ENCODE measurements at regions not wholly inside any gene's neighbourhood (a gene's known extent, or its start where the extent isn't known, plus 50 kb on each side); places are given as distances from the start of the nearest gene placed in this dataset.

DNA sequence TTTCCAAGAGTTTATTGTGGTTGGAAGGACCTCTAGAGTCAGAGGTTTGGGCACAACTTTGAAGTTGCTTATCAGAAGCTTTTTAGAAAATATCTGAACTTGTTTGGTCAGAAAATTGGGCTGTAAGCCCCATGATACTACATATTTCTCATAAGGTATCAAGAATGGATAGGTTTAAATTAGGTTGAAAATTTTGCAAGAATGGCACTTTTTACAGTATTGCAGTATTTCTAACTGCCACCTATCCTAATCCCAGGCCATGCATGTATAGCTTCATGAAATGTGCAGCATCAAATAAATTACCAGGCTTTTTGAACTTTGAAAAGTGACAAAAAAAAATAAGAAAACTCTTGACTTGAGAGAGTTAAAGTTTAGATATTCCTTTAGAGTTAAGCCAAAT lies 367.2 kb downstream of the FIGN start:
- no peak for DNase-seq (ENCODE audit: low spot score)
- H3K27ac ChIP-seq: no peak overlapping the region
- no peaks in the 10 kb centered on the region for H3K4me1 ChIP-seq (ENCODE audit: control insufficient read depth in 1 of 2, low read depth in 2 of 2)
- no peaks in the 10 kb centered on the region for H3K36me3 ChIP-seq
- TF ChIP-seq, protein P1, sequence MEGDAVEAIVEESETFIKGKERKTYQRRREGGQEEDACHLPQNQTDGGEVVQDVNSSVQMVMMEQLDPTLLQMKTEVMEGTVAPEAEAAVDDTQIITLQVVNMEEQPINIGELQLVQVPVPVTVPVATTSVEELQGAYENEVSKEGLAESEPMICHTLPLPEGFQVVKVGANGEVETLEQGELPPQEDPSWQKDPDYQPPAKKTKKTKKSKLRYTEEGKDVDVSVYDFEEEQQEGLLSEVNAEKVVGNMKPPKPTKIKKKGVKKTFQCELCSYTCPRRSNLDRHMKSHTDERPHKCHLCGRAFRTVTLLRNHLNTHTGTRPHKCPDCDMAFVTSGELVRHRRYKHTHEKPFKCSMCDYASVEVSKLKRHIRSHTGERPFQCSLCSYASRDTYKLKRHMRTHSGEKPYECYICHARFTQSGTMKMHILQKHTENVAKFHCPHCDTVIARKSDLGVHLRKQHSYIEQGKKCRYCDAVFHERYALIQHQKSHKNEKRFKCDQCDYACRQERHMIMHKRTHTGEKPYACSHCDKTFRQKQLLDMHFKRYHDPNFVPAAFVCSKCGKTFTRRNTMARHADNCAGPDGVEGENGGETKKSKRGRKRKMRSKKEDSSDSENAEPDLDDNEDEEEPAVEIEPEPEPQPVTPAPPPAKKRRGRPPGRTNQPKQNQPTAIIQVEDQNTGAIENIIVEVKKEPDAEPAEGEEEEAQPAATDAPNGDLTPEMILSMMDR (IDR thresholded peaks at IDR 0.05): no peak
- no peak overlapping the region for H3K4me3 ChIP-seq
- no peaks in the 10 kb centered on the region for H3K9me3 ChIP-seq
- no peaks in the 10 kb centered on the region for H3K27me3 ChIP-seq (replicated peaks; ENCODE audit: insufficient read depth)
- ATAC-seq (ENCODE audit: insufficient number of reproducible peaks, low FRiP score, low read depth): no peak

DNA sequence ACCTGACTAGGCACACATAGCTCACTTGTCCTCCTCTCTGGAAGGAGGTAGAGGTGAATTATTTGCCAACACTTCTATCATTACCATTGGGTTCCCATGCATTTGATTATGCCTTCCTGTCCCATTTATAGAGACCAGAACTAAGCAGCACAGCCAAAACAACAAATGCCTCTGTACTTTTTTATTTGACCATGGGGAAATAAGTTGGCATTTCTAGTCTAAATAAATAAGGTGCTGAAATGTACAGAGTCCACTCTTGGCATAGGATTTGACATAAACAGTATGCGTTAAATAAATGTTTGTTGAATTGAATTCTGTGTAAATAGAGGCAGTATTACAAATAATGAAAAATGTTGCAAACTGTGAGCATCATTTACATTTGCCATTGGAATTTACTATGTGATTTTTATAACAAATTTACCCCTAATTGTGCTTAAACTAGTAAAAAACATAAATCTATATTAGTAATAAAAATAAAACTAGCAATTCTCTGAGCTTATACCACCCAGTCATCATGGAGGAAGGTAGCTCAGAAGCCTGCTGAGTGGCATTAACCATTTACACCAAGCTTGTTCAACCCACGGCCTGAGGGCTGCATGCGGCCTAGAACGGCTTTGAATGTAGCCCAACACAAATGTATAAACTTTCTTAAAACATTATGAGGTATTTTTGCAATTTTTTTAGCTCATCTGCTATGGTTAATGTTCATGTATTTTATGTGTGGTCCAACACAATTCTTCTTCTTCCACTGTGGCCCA lies 367.8 kb downstream of the FIGN start:
- no peaks in the 10 kb centered on the region for H3K27me3 ChIP-seq (replicated peaks; ENCODE audit: insufficient read depth)
- no peaks in the 10 kb centered on the region for H3K9me3 ChIP-seq
- DNase-seq (ENCODE audit: low spot score) (no peak), ATAC-seq (ENCODE audit: insufficient number of reproducible peaks, low FRiP score, low read depth) (no peak)
- TF ChIP-seq, protein P1 (IDR thresholded peaks at IDR 0.05): no peak
- no peak overlapping the region for H3K27ac ChIP-seq
- no peaks in the 10 kb centered on the region for H3K4me1 ChIP-seq (ENCODE audit: control insufficient read depth in 1 of 2, low read depth in 2 of 2)
- H3K36me3 ChIP-seq: no peaks in the 10 kb centered on the region
- no peak overlapping the region for H3K4me3 ChIP-seq

DNA sequence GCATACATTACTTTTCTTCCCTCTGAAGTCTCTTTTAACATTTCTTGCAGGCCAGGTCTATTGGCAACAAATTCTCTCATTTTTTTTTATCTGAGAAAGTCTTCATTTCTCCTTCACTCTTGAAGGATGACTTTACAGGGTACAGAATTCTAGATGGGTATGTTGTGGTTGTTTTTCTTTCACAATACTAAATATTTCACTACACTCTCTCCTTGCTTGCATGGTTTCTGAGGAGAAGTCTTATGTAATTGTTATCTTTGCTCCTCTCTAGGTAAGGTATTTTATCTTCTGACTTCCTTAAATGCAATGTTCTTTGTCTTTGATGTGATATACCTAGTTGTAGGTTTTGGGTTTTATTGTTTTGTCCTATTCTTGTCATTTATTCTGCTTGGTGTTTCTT lies 371.1 kb downstream of the FIGN start:
- no peak for DNase-seq (ENCODE audit: low spot score)
- ATAC-seq (ENCODE audit: insufficient number of reproducible peaks, low FRiP score, low read depth): no peak
- Histone ChIP-seq H3K27ac (no peak overlapping the region), H3K4me1 (ENCODE audit: control insufficient read depth in 1 of 2, low read depth in 2 of 2) (no peaks in the 10 kb centered on the region), H3K27me3 (replicated peaks; ENCODE audit: insufficient read depth) (no peaks in the 10 kb centered on the region), H3K36me3 (no peaks in the 10 kb centered on the region), H3K4me3 (no peak overlapping the region), H3K9me3 (no peaks in the 10 kb centered on the region)
- TF ChIP-seq, protein P1 (IDR thresholded peaks at IDR 0.05): no peak

DNA sequence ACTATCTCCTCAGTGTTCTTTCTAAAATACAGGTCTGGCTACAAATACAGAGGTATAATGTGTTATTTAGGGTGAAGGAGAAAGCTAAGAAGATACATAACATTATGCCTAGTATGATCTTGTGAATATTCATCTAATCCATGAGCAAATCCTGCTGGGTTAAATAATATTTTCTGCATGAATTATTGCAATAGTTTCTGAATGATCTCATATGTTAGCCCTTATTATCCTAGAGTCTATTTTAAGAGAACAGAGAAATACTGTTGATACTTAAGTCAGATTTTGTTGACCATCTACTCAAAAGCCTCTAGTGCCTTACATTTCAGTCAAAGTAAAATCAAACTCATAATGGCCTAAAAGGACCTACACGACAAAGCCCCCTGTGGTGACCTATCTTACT lies 382.3 kb downstream of the FIGN start:
- TF ChIP-seq, protein P1 (IDR thresholded peaks at IDR 0.05): no peak
- no peaks in the 10 kb centered on the region for H3K36me3 ChIP-seq
- peaks cover 11 to 32% of the 10 kb centered on the region in 2 donors for H3K4me1 ChIP-seq (ENCODE audit: control insufficient read depth in 1 of 2, low read depth in 2 of 2)
- ATAC-seq (ENCODE audit: insufficient number of reproducible peaks, low FRiP score, low read depth) (no peak), DNase-seq (ENCODE audit: low spot score) (no peak)
- no peak overlapping the region for H3K4me3 ChIP-seq
- no peaks in the 10 kb centered on the region for H3K9me3 ChIP-seq
- H3K27me3 ChIP-seq (replicated peaks; ENCODE audit: insufficient read depth): no peaks in the 10 kb centered on the region
- H3K27ac ChIP-seq: no peak overlapping the region

DNA sequence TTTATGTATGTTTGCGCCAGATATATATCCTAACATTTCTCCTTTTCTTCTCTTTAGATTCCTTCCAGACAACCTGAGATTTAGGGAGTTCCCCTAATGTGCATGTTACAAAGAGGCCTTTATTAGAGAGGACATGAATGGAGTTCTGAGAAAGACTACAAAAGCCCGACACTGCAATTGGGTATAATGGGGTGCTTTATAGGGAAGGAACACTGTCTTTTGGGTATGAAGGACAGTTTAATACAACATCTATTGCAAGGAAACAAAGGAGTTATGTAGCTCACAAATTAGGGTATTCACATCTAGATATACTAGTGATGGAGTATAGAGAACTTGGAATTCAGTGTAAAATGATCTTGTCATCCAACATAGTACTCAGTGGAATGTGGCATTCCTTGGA lies 383.8 kb downstream of the FIGN start:
- Histone ChIP-seq H3K4me3 (no peak overlapping the region), H3K27ac (no peak overlapping the region), H3K9me3 (no peaks in the 10 kb centered on the region), H3K27me3 (replicated peaks; ENCODE audit: insufficient read depth) (no peaks in the 10 kb centered on the region), H3K4me1 (ENCODE audit: control insufficient read depth in 1 of 2, low read depth in 2 of 2) (peaks cover 11 to 46% of the 10 kb centered on the region in 2 donors), H3K36me3 (no peaks in the 10 kb centered on the region)
- TF ChIP-seq, protein P1 (IDR thresholded peaks at IDR 0.05): no peak
- ATAC-seq (ENCODE audit: insufficient number of reproducible peaks, low FRiP score, low read depth): no peak
- no peak for DNase-seq (ENCODE audit: low spot score)

Data from thoracic aorta (tissue), 2 donors.